DND-41 (cell line): ENCODE measurements at regions not wholly inside any gene's neighbourhood (a gene's known extent, or its start where the extent isn't known, plus 50 kb on each side); places are given as distances from the start of the nearest gene placed in this dataset.

Source experiments
- EZH2 ChIP-seq: IDR thresholded peaks from 3 replicates; pipeline ENCODE4 v1.6.1; 2012; ENCODE audit warnings: borderline replicate concordance, low read depth, mild to moderate bottlenecking, moderate library complexity, low read length, inconsistent platforms; ENCODE audit not compliant: severe bottlenecking
- TF ChIP-seq, protein P1 (sequence below): IDR thresholded peaks from 2 replicates; pipeline ENCODE4 v1.5.1; 2012; ENCODE audit warnings: borderline replicate concordance, low read length, moderate library complexity, mild to moderate bottlenecking; ENCODE audit not compliant: poor library complexity, severe bottlenecking; ENCODE audit errors: extremely low read depth

DNA sequence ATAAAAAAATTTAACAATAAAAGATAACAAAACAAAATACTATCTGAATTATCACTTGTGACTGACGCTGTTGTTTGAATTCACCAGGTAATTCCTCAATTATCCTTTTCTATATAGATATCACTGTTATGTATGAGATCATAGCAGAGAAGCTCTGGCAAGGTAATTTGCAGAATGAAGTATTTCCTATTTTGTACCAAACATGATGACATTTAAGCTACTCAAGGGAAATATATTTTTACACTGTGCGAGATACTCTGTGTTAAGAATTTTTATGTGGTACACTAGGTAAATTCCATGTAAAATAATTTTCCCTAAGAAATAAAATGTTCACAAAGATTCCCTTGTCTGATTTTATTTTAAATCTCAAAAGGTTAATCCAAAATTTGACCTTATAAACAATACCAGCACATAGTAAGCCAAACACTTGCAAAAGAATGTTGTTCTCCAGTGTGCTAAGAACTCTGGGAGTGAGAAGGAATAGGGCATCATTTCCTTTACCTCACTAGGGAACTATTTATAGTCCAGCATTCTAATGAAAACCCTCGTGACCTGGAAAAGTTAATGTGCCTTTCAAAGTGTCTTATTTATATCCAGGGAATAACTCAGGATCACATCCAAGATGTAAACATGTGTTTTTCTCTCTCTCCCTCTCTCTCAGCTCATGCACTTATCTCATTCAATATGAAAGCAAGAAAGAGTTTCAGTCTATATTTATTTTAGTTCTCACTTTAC, 115.2 kb upstream of the RAP1B start:
- TF ChIP-seq, protein P1, sequence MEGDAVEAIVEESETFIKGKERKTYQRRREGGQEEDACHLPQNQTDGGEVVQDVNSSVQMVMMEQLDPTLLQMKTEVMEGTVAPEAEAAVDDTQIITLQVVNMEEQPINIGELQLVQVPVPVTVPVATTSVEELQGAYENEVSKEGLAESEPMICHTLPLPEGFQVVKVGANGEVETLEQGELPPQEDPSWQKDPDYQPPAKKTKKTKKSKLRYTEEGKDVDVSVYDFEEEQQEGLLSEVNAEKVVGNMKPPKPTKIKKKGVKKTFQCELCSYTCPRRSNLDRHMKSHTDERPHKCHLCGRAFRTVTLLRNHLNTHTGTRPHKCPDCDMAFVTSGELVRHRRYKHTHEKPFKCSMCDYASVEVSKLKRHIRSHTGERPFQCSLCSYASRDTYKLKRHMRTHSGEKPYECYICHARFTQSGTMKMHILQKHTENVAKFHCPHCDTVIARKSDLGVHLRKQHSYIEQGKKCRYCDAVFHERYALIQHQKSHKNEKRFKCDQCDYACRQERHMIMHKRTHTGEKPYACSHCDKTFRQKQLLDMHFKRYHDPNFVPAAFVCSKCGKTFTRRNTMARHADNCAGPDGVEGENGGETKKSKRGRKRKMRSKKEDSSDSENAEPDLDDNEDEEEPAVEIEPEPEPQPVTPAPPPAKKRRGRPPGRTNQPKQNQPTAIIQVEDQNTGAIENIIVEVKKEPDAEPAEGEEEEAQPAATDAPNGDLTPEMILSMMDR, result no peak
- TF ChIP-seq EZH2, result no peak
